Neuronal stem cell (in vitro differentiated cells): ENCODE measurements at regions not wholly inside any gene's neighbourhood (a gene's known extent, or its start where the extent isn't known, plus 50 kb on each side); places are given as distances from the start of the nearest gene placed in this dataset.

Experiments
- DNase-seq: peaks from one replicate; pipeline ENCODE4 v3.0.0-alpha.2; 2013; ENCODE audit warnings: low spot score
- H2AFZ ChIP-seq: one replicate; pipeline ENCODE4 v1.6.1; 2013; ENCODE audit warnings: mild to moderate bottlenecking, low read length, inconsistent platforms
- H2AK5ac ChIP-seq: 2 replicates; pipeline ENCODE4 v1.6.1; 2013; ENCODE audit warnings: low read depth, mild to moderate bottlenecking, inconsistent platforms, low read length, moderate library complexity, mixed read lengths
- H2BK120ac ChIP-seq: 2 replicates; pipeline ENCODE4 v1.6.1; 2013; ENCODE audit warnings: low read depth, mild to moderate bottlenecking, inconsistent platforms, low read length, moderate library complexity, mixed read lengths
- H2BK12ac ChIP-seq: one replicate; pipeline ENCODE4 v1.6.1; 2013; ENCODE audit warnings: low read length, inconsistent platforms
- H2BK15ac ChIP-seq: 2 replicates; pipeline ENCODE4 v1.6.1; 2013; ENCODE audit warnings: mild to moderate bottlenecking, low read length, inconsistent platforms, mixed read lengths
- H2BK5ac ChIP-seq: one replicate; pipeline ENCODE4 v1.6.1; 2013; ENCODE audit warnings: inconsistent platforms, mild to moderate bottlenecking, low read length, moderate library complexity
- H3K14ac ChIP-seq: one replicate; pipeline ENCODE4 v1.6.1; 2013; ENCODE audit warnings: low read length, inconsistent platforms
- H3K18ac ChIP-seq: 2 replicates; pipeline ENCODE4 v1.6.1; 2013; ENCODE audit warnings: low read length, inconsistent platforms
- H3K23ac ChIP-seq: 2 replicates; pipeline ENCODE4 v1.6.1; 2013; ENCODE audit warnings: low read depth, mild to moderate bottlenecking, mixed read lengths, low read length, inconsistent platforms; ENCODE audit not compliant: poor library complexity
- H3K27ac ChIP-seq: replicated peaks from 3 replicates; pipeline ENCODE4 v1.5.1; 2013; ENCODE audit warnings: low read length, inconsistent platforms
- H3K27me3 ChIP-seq, 3 experiments: 2 replicates each; pipeline ENCODE4 v1.6.1; 2013; ENCODE audit warnings: low read length in 3 of 3, mild to moderate bottlenecking in 2 of 3, inconsistent platforms in 1 of 3, low read depth in 1 of 3, mixed read lengths in 1 of 3, moderate library complexity in 1 of 3; ENCODE audit not compliant: control insufficient read depth in 3 of 3, insufficient read depth in 3 of 3
- H3K36me3 ChIP-seq, 2 donors: replicated peaks in 1 of 2; 2 replicates each; pipeline ENCODE4 v1.6.1; 2013; ENCODE audit warnings: low read length in 2 of 2; ENCODE audit not compliant: control insufficient read depth in 2 of 2, insufficient read depth in 2 of 2
- H3K4ac ChIP-seq: 2 replicates; pipeline ENCODE4 v1.6.1; 2013; ENCODE audit warnings: inconsistent platforms, mild to moderate bottlenecking, low read length, moderate library complexity
- H3K4me1 ChIP-seq, 2 donors: 1 replicate in 1 of 2; 2 replicates in 1 of 2; pipeline ENCODE4 v1.6.1; 2013; ENCODE audit warnings: low read length in 2 of 2, low read depth in 1 of 2; ENCODE audit not compliant: control insufficient read depth in 2 of 2, insufficient read depth in 1 of 2
- H3K4me2 ChIP-seq: one replicate; pipeline ENCODE4 v1.6.1; 2013; ENCODE audit warnings: mild to moderate bottlenecking, low read length, inconsistent platforms; ENCODE audit not compliant: insufficient read depth, poor library complexity, severe bottlenecking
- H3K4me3 ChIP-seq, 2 donors: 2 replicates each; pipeline ENCODE4 v1.5.1; 2013; ENCODE audit warnings: low read length in 2 of 2, mild to moderate bottlenecking in 2 of 2, inconsistent platforms in 1 of 2, moderate library complexity in 1 of 2
- H3K79me1 ChIP-seq: one replicate; pipeline ENCODE4 v1.6.1; 2013; ENCODE audit warnings: low read depth, mild to moderate bottlenecking, inconsistent platforms, low read length, moderate library complexity
- H3K9ac ChIP-seq: one replicate; pipeline ENCODE4 v1.6.1; 2013; ENCODE audit warnings: mild to moderate bottlenecking, low read depth, low read length, inconsistent platforms; ENCODE audit not compliant: poor library complexity
- H3K9me3 ChIP-seq, 2 donors: replicated peaks in 1 of 2; 2 replicates each; pipeline versions ENCODE3 to v1.6.1; 2013; ENCODE audit warnings: low read length in 2 of 2, mild to moderate bottlenecking in 2 of 2, inconsistent platforms in 1 of 2, low read depth in 1 of 2, mixed read lengths in 1 of 2, moderate library complexity in 1 of 2; ENCODE audit not compliant: control insufficient read depth in 2 of 2, insufficient read depth in 1 of 2
- H4K8ac ChIP-seq: one replicate; pipeline ENCODE4 v1.6.1; 2013; ENCODE audit warnings: low read depth, mild to moderate bottlenecking, inconsistent platforms, low read length, moderate library complexity
- H4K91ac ChIP-seq: one replicate; pipeline ENCODE4 v1.6.1; 2013; ENCODE audit warnings: low read length, low read depth, mild to moderate bottlenecking, inconsistent platforms; ENCODE audit not compliant: poor library complexity
- WGBS, 2 donors: extraction: QIAGEN DNeasy Blood & Tissue Kit; methylation state at CpG; one replicate each; pipeline ENCODE4 v1.1.7; 2013; ENCODE audit warnings: missing lambda C conversion rate in 2 of 2, mixed read lengths in 1 of 2; ENCODE audit not compliant: insufficient read length in 2 of 2, insufficient replicate concordance in 1 of 2; ENCODE audit errors: extremely low coverage in 2 of 2; 5-methylcytosine and 5-hydroxymethylcytosine counted together

DNA sequence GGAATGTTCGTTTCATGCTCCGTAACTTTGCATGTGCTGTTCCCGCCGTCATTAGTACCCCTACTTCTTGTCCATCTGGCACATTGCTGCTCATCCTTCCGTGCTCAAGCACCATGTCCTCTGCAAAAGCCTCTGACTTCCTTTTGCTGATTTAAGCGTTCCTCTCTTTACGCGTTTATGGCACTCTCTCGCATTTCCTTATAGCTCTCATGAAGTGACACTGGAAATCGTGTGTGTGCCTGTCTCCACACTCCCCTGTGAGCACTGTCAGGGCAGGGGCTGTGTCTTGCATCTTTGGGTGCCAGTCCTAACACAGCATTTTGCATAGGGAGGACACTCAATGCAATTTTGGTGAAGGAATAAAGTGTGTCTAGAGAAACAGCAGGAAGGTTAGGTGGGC is 210.6 kb upstream of the FAT1 start:
- Histone ChIP-seq H3K4me3 (no peak overlapping the region), H3K27ac (no peak overlapping the region), H3K9me3 (peaks cover 0 to 7% of the 10 kb centered on the region in 2 donors), H2BK5ac (no peak overlapping the region), H3K9ac (no peak overlapping the region), H3K4ac (no peak overlapping the region), H3K27me3 (no peaks in the 10 kb centered on the region), H3K4me1 (peaks cover 8 to 13% of the 10 kb centered on the region in 2 donors), H2AFZ (no peak overlapping the region), H2AK5ac (no peak overlapping the region), H3K14ac (no peak overlapping the region), H4K8ac (no peak overlapping the region), H3K18ac (peak overlapping the region; percentile 82), H4K91ac (peak overlapping the region; percentile 32), H2BK12ac (no peak overlapping the region), H3K4me2 (no peak overlapping the region), H3K36me3 (peaks cover 0 to 2% of the 10 kb centered on the region in 2 donors), H3K23ac (no peak overlapping the region), H3K79me1 (no peaks in the 10 kb centered on the region), H2BK120ac (no peak overlapping the region), H2BK15ac (no peak overlapping the region)
- no CpG with 5 or more reads among the region's 10 CpGs for WGBS, 2 donors
- no peak for DNase-seq

- H3K4me1 ChIP-seq = peaks cover 8 to 13% of the 10 kb centered on the region in 2 donors
- WGBS, 2 donors = no CpG with 5 or more reads among the region's 8 CpGs
- DNase-seq = no peak
- H3K4me2 ChIP-seq = no peak overlapping the region
- H2AFZ ChIP-seq = no peak overlapping the region
- no peak overlapping the region for H2BK5ac ChIP-seq
- H3K79me1 ChIP-seq = no peaks in the 10 kb centered on the region
- no peak overlapping the region for H2BK12ac ChIP-seq
- peaks cover 0 to 6% of the 10 kb centered on the region in 2 donors for H3K9me3 ChIP-seq
- no peak overlapping the region for H2BK15ac ChIP-seq
- no peak overlapping the region for H4K91ac ChIP-seq
- no peaks in the 10 kb centered on the region for H3K27me3 ChIP-seq
- H4K8ac ChIP-seq = no peak overlapping the region
- H3K4me3 ChIP-seq = no peak overlapping the region
- H2BK120ac ChIP-seq = no peak overlapping the region
- no peak overlapping the region for H3K14ac ChIP-seq
- H3K9ac ChIP-seq = no peak overlapping the region
- H3K27ac ChIP-seq = no peak overlapping the region
- H3K4ac ChIP-seq = no peak overlapping the region
- H3K18ac ChIP-seq = no peak overlapping the region
- H2AK5ac ChIP-seq = no peak overlapping the region
- H3K23ac ChIP-seq = no peak overlapping the region
- H3K36me3 ChIP-seq = peaks cover 0 to 2% of the 10 kb centered on the region in 2 donors
These were observed 211.3 kb upstream of the FAT1 start for GRCh38 chr4:186934841-186935443.

GRCh38 chr4:186935901-186936300 is 212.2 kb upstream of the FAT1 start:
- Histone ChIP-seq H2BK12ac (no peak overlapping the region), H3K27ac (no peak overlapping the region), H2BK5ac (no peak overlapping the region), H3K9me3 (peaks cover 0 to 2% of the 10 kb centered on the region in 2 donors), H3K79me1 (no peaks in the 10 kb centered on the region), H3K27me3 (no peaks in the 10 kb centered on the region), H2AFZ (no peak overlapping the region), H4K91ac (no peak overlapping the region), H3K4me2 (no peak overlapping the region), H3K4me3 (no peak overlapping the region), H3K4ac (no peak overlapping the region), H2BK120ac (no peak overlapping the region), H3K9ac (no peak overlapping the region), H3K4me1 (peaks cover 8 to 13% of the 10 kb centered on the region in 2 donors), H3K14ac (no peak overlapping the region), H3K23ac (no peak overlapping the region), H4K8ac (no peak overlapping the region), H2AK5ac (no peak overlapping the region), H2BK15ac (no peak overlapping the region), H3K36me3 (peaks cover 0 to 2% of the 10 kb centered on the region in 2 donors), H3K18ac (no peak overlapping the region)
- WGBS, 2 donors = no CpG with 5 or more reads among the region's 4 CpGs
- DNase-seq = no peak

GRCh38 chr4:186936496-186937375 is 213.1 kb upstream of the FAT1 start:
- H2AFZ ChIP-seq = no peak overlapping the region
- no peak overlapping the region for H3K4me3 ChIP-seq
- WGBS, 2 donors = no CpG with 5 or more reads among the region's 9 CpGs
- no peaks in the 10 kb centered on the region for H3K79me1 ChIP-seq
- H2BK120ac ChIP-seq = no peak overlapping the region
- H3K23ac ChIP-seq = no peak overlapping the region
- no peak overlapping the region for H3K14ac ChIP-seq
- no peak overlapping the region for H3K4me2 ChIP-seq
- H3K9ac ChIP-seq = no peak overlapping the region
- no peak overlapping the region for H2AK5ac ChIP-seq
- H3K27me3 ChIP-seq = no peaks in the 10 kb centered on the region
- H2BK12ac ChIP-seq = no peak overlapping the region
- no peak overlapping the region for H4K91ac ChIP-seq
- no peak for DNase-seq
- H2BK5ac ChIP-seq = no peak overlapping the region
- no peak overlapping the region for H3K27ac ChIP-seq
- H3K18ac ChIP-seq = no peak overlapping the region
- no peak overlapping the region for H3K4ac ChIP-seq
- no peak overlapping the region for H2BK15ac ChIP-seq
- no peaks in the 10 kb centered on the region for H3K9me3 ChIP-seq
- no peak overlapping the region for H4K8ac ChIP-seq
- peaks cover 0 to 2% of the 10 kb centered on the region in 2 donors for H3K36me3 ChIP-seq
- H3K4me1 ChIP-seq = peaks cover 8 to 12% of the 10 kb centered on the region in 2 donors
